ENCODE measurements at regions not wholly inside any gene's neighbourhood (a gene's known extent, or its start where the extent isn't known, plus 50 kb on each side); places are given as distances from the start of the nearest gene placed in this dataset.

DNA sequence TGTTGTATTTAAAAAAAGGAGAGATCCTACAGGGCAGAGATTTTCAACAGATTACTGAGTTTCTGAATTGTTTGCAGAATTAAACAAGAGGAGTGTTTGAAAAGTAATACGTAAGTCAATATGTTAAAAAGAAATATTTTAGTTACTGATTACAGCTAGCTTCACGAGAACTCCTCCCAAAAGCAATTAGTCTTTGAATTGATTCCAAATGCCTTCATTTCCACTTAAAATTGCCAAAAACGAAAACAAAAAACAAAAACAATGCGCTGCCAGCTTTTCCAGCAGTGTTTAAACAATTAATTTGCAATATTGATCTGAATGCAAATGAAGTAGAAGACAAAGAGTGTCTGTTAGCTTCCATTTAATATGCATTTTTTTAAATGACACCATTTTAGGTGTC is 310.0 kb downstream of the IPO8 start:
- no peaks in the 10 kb centered on the region for H3K9me3 ChIP-seq (ENCODE audit: control insufficient read depth in 2 of 2, low read length in 2 of 2)
- H3K27ac ChIP-seq (ENCODE audit: low read depth in 2 of 2, low read length in 2 of 2): no peak overlapping the region
- no peak overlapping the region for H3K4me3 ChIP-seq (ENCODE audit: low read length in 2 of 2)
- H3K27me3 ChIP-seq (ENCODE audit: control insufficient read depth in 2 of 2, insufficient read depth in 2 of 2, low read length in 2 of 2): no peaks in the 10 kb centered on the region
- no peaks in the 10 kb centered on the region for H3K36me3 ChIP-seq (ENCODE audit: control insufficient read depth in 2 of 2, insufficient read depth in 2 of 2, low read length in 2 of 2)
- no peak overlapping the region for H3K9ac ChIP-seq (ENCODE audit: low read depth in 1 of 2, low read length in 2 of 2)
- no peaks in the 10 kb centered on the region for H3K4me1 ChIP-seq (ENCODE audit: control insufficient read depth in 2 of 2, insufficient read depth in 2 of 2, low read length in 2 of 2)

DNA sequence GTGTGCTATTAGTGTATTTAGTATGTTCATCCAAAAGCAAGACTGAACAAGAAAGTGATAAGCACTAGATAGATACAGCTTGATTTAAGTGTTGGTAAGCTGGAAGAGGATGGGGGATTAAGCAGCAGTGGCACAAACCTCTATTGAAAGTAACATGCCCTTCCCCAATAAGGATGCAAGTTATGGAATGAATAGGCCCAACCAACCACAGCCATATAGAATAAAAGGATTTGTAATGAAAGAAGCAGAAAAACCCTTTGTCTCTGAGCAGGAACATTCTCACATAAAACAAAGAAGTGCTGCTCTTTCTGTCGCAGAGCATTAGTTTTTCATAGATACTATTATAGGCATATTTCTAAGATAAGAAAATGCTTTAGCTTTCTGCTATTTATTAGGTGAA is 310.7 kb downstream of the IPO8 start:
- no peak overlapping the region for H3K27ac ChIP-seq (ENCODE audit: low read depth in 2 of 2, low read length in 2 of 2)
- H3K4me1 ChIP-seq (ENCODE audit: control insufficient read depth in 2 of 2, insufficient read depth in 2 of 2, low read length in 2 of 2): no peaks in the 10 kb centered on the region
- H3K9me3 ChIP-seq (ENCODE audit: control insufficient read depth in 2 of 2, low read length in 2 of 2): no peaks in the 10 kb centered on the region
- H3K9ac ChIP-seq (ENCODE audit: low read depth in 1 of 2, low read length in 2 of 2): no peak overlapping the region
- H3K27me3 ChIP-seq (ENCODE audit: control insufficient read depth in 2 of 2, insufficient read depth in 2 of 2, low read length in 2 of 2): no peaks in the 10 kb centered on the region
- H3K4me3 ChIP-seq (ENCODE audit: low read length in 2 of 2): no peak overlapping the region
- no peaks in the 10 kb centered on the region for H3K36me3 ChIP-seq (ENCODE audit: control insufficient read depth in 2 of 2, insufficient read depth in 2 of 2, low read length in 2 of 2)

DNA sequence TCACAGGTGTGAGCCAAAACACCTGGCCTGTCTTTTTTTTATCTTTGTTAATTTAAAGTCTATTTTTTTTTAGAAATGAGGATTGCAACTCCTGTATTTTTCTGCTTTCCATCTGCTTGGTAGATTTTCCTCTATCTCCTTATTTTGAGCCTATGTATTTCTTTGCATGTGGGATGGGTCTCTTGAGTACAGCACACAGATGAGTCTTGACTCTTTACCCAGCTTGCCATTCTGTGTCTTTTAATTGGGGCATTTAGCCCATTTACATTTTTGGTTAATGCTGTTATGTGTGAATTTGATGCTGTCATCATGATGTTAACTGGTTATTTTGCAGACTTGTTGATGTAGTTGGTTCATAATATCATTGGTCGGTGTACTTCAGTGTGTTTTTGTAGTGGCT is 317.4 kb downstream of the IPO8 start:
- no peak overlapping the region for H3K27ac ChIP-seq (ENCODE audit: low read depth in 2 of 2, low read length in 2 of 2)
- H3K4me3 ChIP-seq (ENCODE audit: low read length in 2 of 2): no peak overlapping the region
- no peaks in the 10 kb centered on the region for H3K36me3 ChIP-seq (ENCODE audit: control insufficient read depth in 2 of 2, insufficient read depth in 2 of 2, low read length in 2 of 2)

DNA sequence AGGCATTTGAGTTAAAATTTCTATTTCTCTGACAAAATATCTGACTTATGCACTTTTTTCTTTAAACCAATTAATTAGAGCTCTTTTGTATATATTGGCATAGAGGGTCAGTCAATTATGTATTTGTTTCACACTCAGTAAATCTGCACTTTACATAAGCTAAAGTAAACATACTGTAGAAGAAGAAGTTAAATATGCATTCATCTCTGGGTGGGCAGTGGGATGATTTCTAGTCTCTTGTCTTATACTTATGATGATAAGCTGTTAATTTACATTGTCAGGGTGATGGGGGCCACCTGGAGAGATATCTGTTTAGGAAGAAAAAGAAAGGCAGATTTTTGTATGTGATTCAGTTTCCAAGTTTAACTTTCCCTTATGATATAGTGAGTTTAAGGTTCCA is 330.8 kb downstream of the IPO8 start:
- H3K9me3 ChIP-seq (ENCODE audit: control insufficient read depth in 2 of 2, low read length in 2 of 2): no peaks in the 10 kb centered on the region
- H3K4me3 ChIP-seq (ENCODE audit: low read length in 2 of 2): no peak overlapping the region
- H3K27ac ChIP-seq (ENCODE audit: low read depth in 2 of 2, low read length in 2 of 2): no peak overlapping the region
- H3K4me1 ChIP-seq (ENCODE audit: control insufficient read depth in 2 of 2, insufficient read depth in 2 of 2, low read length in 2 of 2): no peaks in the 10 kb centered on the region
- no peak overlapping the region for H3K9ac ChIP-seq (ENCODE audit: low read depth in 1 of 2, low read length in 2 of 2)
- no peaks in the 10 kb centered on the region for H3K27me3 ChIP-seq (ENCODE audit: control insufficient read depth in 2 of 2, insufficient read depth in 2 of 2, low read length in 2 of 2)
- no peaks in the 10 kb centered on the region for H3K36me3 ChIP-seq (ENCODE audit: control insufficient read depth in 2 of 2, insufficient read depth in 2 of 2, low read length in 2 of 2)

More for the DNA sequence above, 317.4 kb downstream of the IPO8 start:
- no peaks in the 10 kb centered on the region for H3K9me3 ChIP-seq (ENCODE audit: control insufficient read depth in 2 of 2, low read length in 2 of 2)
- no peak overlapping the region for H3K9ac ChIP-seq (ENCODE audit: low read depth in 1 of 2, low read length in 2 of 2)
- H3K27me3 ChIP-seq (ENCODE audit: control insufficient read depth in 2 of 2, insufficient read depth in 2 of 2, low read length in 2 of 2): no peaks in the 10 kb centered on the region
- H3K4me1 ChIP-seq (ENCODE audit: control insufficient read depth in 2 of 2, insufficient read depth in 2 of 2, low read length in 2 of 2): no peaks in the 10 kb centered on the region

DNA sequence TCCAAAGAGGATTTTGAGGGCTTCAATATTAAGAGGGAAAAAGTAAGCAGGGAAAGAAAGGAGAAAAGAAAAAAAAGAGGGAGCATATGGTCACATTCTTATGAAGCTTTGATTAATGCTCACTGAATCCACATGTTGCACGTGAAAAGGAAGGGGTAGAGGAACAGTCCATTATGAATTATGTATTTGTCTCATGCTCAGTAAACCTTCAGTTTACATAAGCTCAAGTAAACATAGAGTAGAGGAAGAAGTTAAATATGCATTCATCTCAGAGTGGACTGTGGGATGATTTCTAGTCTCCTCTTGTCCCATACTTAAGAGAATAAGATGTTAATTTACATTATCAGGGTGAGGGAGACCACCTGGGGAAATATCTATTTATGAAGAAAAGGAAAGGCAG is 334.5 kb downstream of the IPO8 start:
- Histone ChIP-seq H3K4me3 (ENCODE audit: low read length in 2 of 2) (no peak overlapping the region), H3K36me3 (ENCODE audit: control insufficient read depth in 2 of 2, insufficient read depth in 2 of 2, low read length in 2 of 2) (no peaks in the 10 kb centered on the region), H3K27me3 (ENCODE audit: control insufficient read depth in 2 of 2, insufficient read depth in 2 of 2, low read length in 2 of 2) (no peaks in the 10 kb centered on the region), H3K4me1 (ENCODE audit: control insufficient read depth in 2 of 2, insufficient read depth in 2 of 2, low read length in 2 of 2) (no peaks in the 10 kb centered on the region), H3K9me3 (ENCODE audit: control insufficient read depth in 2 of 2, low read length in 2 of 2) (no peaks in the 10 kb centered on the region), H3K9ac (ENCODE audit: low read depth in 1 of 2, low read length in 2 of 2) (no peak overlapping the region), H3K27ac (ENCODE audit: low read depth in 2 of 2, low read length in 2 of 2) (no peak overlapping the region)

DNA sequence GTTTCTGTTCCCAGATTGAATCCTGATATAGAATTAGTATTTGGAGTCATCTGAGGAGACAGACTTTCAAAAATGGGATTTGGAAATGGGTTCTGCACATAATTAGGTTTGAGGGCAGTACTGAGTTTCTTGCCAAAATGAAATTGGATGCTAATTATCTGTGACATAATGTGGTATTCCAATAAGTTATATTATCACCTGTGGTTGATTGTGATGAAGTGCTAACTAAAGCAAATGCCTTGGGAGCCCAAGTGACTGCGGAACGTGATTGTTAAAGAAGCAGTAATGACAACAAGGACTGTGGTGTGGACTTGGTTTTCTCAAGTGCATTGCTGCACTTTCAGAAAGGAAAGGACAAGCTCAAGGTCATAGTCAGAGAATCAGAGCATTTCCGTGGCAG is 337.0 kb downstream of the IPO8 start:
- H3K36me3 ChIP-seq (ENCODE audit: control insufficient read depth in 2 of 2, insufficient read depth in 2 of 2, low read length in 2 of 2): no peaks in the 10 kb centered on the region
- H3K4me3 ChIP-seq (ENCODE audit: low read length in 2 of 2): no peak overlapping the region
- no peaks in the 10 kb centered on the region for H3K4me1 ChIP-seq (ENCODE audit: control insufficient read depth in 2 of 2, insufficient read depth in 2 of 2, low read length in 2 of 2)
- H3K27me3 ChIP-seq (ENCODE audit: control insufficient read depth in 2 of 2, insufficient read depth in 2 of 2, low read length in 2 of 2): no peaks in the 10 kb centered on the region
- no peak overlapping the region for H3K9ac ChIP-seq (ENCODE audit: low read depth in 1 of 2, low read length in 2 of 2)
- H3K9me3 ChIP-seq (ENCODE audit: control insufficient read depth in 2 of 2, low read length in 2 of 2): no peaks in the 10 kb centered on the region
- H3K27ac ChIP-seq (ENCODE audit: low read depth in 2 of 2, low read length in 2 of 2): no peak overlapping the region

DNA sequence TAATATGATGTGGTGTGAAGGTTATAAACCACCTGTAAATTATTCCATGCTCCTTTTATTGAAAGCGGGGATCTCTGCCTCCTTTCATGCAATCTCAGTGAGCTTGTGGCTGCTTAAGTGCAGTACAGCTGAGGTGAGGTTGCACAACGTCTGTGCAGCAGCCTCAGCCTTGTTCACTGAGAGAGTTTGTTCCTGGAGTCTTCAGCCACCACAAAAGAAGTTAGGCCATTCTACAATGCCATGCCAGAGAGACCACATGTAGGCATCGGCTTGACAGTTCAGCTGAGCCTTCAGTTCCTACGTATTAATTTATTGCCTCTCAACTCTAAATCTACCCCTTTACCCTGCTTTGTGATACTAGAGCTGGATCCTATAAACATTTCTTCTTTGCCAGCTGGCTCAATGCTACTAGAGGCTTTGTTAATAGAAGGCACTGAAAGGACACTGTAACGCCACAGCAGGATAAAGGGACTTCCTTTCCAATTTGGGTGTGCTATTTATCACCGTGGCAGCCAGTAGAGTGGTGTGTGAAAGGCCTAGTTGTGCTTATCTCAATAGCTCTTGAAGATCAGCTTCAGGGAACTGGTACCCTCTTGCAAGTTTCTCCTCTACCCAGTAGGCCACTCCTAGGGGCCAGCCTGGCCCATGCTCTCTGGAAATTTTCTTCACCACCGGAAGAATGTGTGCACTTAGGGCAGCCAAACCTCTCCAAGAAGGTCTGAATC is 337.7 kb downstream of the IPO8 start:
- H3K27ac ChIP-seq (ENCODE audit: low read depth in 2 of 2, low read length in 2 of 2): no peak overlapping the region
- H3K4me3 ChIP-seq (ENCODE audit: low read length in 2 of 2): no peak overlapping the region

DNA sequence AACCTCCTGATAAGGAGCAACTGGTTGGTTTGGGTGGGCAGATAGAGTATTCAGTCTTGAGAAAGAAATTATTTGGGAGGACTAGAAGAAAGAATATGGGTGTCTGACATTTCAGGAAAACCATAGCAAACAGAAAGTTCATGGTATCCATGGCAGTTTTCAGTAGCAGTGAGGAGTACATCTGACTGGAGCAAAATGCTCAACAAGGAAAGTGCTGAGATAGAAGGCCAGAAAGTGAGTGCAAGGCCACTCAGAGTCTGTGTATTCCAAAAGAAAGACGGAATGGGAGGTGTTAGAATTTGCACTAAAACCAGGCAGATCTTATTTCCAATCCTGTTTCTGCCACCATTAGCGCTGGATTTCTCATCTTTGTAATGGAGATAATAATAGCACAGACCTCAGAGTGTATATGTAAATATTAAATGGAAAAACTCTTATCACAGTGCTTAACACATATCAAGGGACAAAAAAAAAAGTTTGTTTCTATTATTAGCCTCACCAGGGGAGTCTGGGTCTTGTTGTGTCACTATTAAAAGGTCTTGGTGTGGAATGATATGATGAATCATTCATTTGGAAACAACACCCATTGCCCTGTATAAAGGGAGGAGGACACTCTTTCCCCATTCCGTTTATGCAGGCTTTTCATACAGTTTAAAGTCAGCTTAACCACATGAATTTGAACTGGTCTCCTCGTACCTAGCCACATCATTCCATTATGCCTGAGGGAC is 349.8 kb downstream of the IPO8 start:
- no peaks in the 10 kb centered on the region for H3K36me3 ChIP-seq (ENCODE audit: control insufficient read depth in 2 of 2, insufficient read depth in 2 of 2, low read length in 2 of 2)
- H3K27me3 ChIP-seq (ENCODE audit: control insufficient read depth in 2 of 2, insufficient read depth in 2 of 2, low read length in 2 of 2): no peaks in the 10 kb centered on the region
- H3K9me3 ChIP-seq (ENCODE audit: control insufficient read depth in 2 of 2, low read length in 2 of 2): peaks cover 0 to 4% of the 10 kb centered on the region in 2 donors
- H3K4me1 ChIP-seq (ENCODE audit: control insufficient read depth in 2 of 2, insufficient read depth in 2 of 2, low read length in 2 of 2): no peaks in the 10 kb centered on the region
- H3K4me3 ChIP-seq (ENCODE audit: low read length in 2 of 2): no peak overlapping the region
- H3K27ac ChIP-seq (ENCODE audit: low read depth in 2 of 2, low read length in 2 of 2): no peak overlapping the region
- H3K9ac ChIP-seq (ENCODE audit: low read depth in 1 of 2, low read length in 2 of 2): no peak overlapping the region

More for the DNA sequence above, 337.7 kb downstream of the IPO8 start:
- Histone ChIP-seq H3K9ac (ENCODE audit: low read depth in 1 of 2, low read length in 2 of 2) (no peak overlapping the region), H3K27me3 (ENCODE audit: control insufficient read depth in 2 of 2, insufficient read depth in 2 of 2, low read length in 2 of 2) (no peaks in the 10 kb centered on the region), H3K4me1 (ENCODE audit: control insufficient read depth in 2 of 2, insufficient read depth in 2 of 2, low read length in 2 of 2) (no peaks in the 10 kb centered on the region), H3K36me3 (ENCODE audit: control insufficient read depth in 2 of 2, insufficient read depth in 2 of 2, low read length in 2 of 2) (no peaks in the 10 kb centered on the region), H3K9me3 (ENCODE audit: control insufficient read depth in 2 of 2, low read length in 2 of 2) (no peaks in the 10 kb centered on the region)

DNA sequence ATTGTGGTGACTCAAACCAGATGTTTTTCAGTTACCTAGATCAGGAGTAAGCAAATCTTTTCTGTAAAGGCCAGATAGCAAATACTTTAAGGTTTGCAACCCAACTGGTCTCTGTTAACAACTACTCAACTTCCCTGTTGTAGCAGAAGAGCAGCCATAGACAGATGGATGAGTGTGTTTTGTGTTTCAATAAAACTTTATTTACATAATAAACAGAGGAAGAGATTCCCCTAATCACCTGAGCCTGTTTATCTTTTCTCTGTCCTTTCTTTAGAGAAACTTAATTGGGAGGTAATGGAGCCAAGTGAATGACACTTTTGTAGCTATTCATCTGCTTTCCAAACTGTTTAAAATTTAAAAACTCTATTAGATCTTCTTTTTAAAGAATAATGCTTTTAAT is 365.1 kb downstream of the IPO8 start:
- H3K27ac ChIP-seq (ENCODE audit: low read depth in 2 of 2, low read length in 2 of 2): no peak overlapping the region
- H3K4me1 ChIP-seq (ENCODE audit: control insufficient read depth in 2 of 2, insufficient read depth in 2 of 2, low read length in 2 of 2): no peaks in the 10 kb centered on the region
- no peak overlapping the region for H3K9ac ChIP-seq (ENCODE audit: low read depth in 1 of 2, low read length in 2 of 2)
- no peak overlapping the region for H3K4me3 ChIP-seq (ENCODE audit: low read length in 2 of 2)
- no peaks in the 10 kb centered on the region for H3K27me3 ChIP-seq (ENCODE audit: control insufficient read depth in 2 of 2, insufficient read depth in 2 of 2, low read length in 2 of 2)
- H3K36me3 ChIP-seq (ENCODE audit: control insufficient read depth in 2 of 2, insufficient read depth in 2 of 2, low read length in 2 of 2): no peaks in the 10 kb centered on the region
- H3K9me3 ChIP-seq (ENCODE audit: control insufficient read depth in 2 of 2, low read length in 2 of 2): no peaks in the 10 kb centered on the region

DNA sequence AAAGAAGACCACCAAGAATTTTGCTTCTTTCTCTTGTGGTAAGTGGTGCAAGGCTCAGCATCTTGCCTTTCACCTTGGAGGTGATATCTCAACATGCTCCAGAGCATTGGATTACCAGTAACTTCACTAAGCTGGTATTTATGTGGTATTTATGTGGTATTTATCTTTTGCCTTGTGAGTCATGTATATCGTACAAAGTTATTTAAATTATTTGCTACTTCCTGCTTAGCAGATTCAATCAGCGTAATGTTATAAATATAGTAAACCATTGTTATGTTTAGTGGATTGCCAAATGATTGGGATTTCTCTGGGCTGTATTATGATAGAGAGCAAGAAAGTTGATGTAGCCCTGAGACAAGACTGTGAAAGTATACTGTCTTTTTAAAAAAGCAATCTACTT is 366.4 kb downstream of the IPO8 start:
- H3K27me3 ChIP-seq (ENCODE audit: control insufficient read depth in 2 of 2, insufficient read depth in 2 of 2, low read length in 2 of 2): no peaks in the 10 kb centered on the region
- no peaks in the 10 kb centered on the region for H3K9me3 ChIP-seq (ENCODE audit: control insufficient read depth in 2 of 2, low read length in 2 of 2)

More for the DNA sequence above, 366.4 kb downstream of the IPO8 start:
- Histone ChIP-seq H3K4me1 (ENCODE audit: control insufficient read depth in 2 of 2, insufficient read depth in 2 of 2, low read length in 2 of 2) (no peaks in the 10 kb centered on the region), H3K27ac (ENCODE audit: low read depth in 2 of 2, low read length in 2 of 2) (no peak overlapping the region), H3K9ac (ENCODE audit: low read depth in 1 of 2, low read length in 2 of 2) (no peak overlapping the region), H3K36me3 (ENCODE audit: control insufficient read depth in 2 of 2, insufficient read depth in 2 of 2, low read length in 2 of 2) (no peaks in the 10 kb centered on the region), H3K4me3 (ENCODE audit: low read length in 2 of 2) (no peak overlapping the region)

Measured in mucosa of rectum (tissue), 2 donors.